ENCODE measurements at regions not wholly inside any gene's neighbourhood (a gene's known extent, or its start where the extent isn't known, plus 50 kb on each side); places are given as distances from the start of the nearest gene placed in this dataset.

- Mint-ChIP-seq H3K9me3 (ENCODE audit: unreplicated experiment) (peaks cover 5% of the 10 kb centered on the region), H3K27ac (ENCODE audit: unreplicated experiment) (no peak overlapping the region), H3K4me1 (ENCODE audit: low read depth, unreplicated experiment) (no peaks in the 10 kb centered on the region), H3K4me3 (ENCODE audit: unreplicated experiment) (no peak overlapping the region), H3K27me3 (ENCODE audit: low read depth, unreplicated experiment) (peaks cover 36% of the 10 kb centered on the region), H3K36me3 (ENCODE audit: low read depth, unreplicated experiment) (no peaks in the 10 kb centered on the region)
- Histone ChIP-seq H3K9me3 (ENCODE audit: insufficient read depth, low read depth, low read length) (peaks cover 3% of the 10 kb centered on the region), H3K36me3 (ENCODE audit: insufficient read depth, low read length) (no peaks in the 10 kb centered on the region), H4K20me1 (ENCODE audit: insufficient read depth, low read length) (no peaks in the 10 kb centered on the region), H3K27me3 (ENCODE audit: insufficient read depth, low read length) (no peaks in the 10 kb centered on the region), H2AFZ (ENCODE audit: low read depth, low read length) (no peak overlapping the region), H3K4me1 (ENCODE audit: insufficient read depth, low read length) (no peaks in the 10 kb centered on the region), H3K4me2 (ENCODE audit: low read length) (no peak overlapping the region), H3K9ac (ENCODE audit: low read length) (no peak overlapping the region), H3K4me3 (ENCODE audit: insufficient read depth, low read depth, low read length) (no peak overlapping the region), H3K79me2 (ENCODE audit: insufficient read depth, low read length) (no peaks in the 10 kb centered on the region), H3K27ac (ENCODE audit: low read depth, low read length) (no peak overlapping the region)
- DNase-seq (ENCODE audit: low read depth) = no peak
- TF ChIP-seq EZH2 (IDR thresholded peaks at IDR 0.05; ENCODE audit: insufficient read depth, low read length) (no peak), CTCF (IDR thresholded peaks at IDR 0.05; ENCODE audit: insufficient read depth, low read depth, low read length) (no peak)
- FAIRE-seq = no peak
These were observed 111.1 kb downstream of the FOXA2 start for GRCh38 chr20:22473293-22473692.

DNA sequence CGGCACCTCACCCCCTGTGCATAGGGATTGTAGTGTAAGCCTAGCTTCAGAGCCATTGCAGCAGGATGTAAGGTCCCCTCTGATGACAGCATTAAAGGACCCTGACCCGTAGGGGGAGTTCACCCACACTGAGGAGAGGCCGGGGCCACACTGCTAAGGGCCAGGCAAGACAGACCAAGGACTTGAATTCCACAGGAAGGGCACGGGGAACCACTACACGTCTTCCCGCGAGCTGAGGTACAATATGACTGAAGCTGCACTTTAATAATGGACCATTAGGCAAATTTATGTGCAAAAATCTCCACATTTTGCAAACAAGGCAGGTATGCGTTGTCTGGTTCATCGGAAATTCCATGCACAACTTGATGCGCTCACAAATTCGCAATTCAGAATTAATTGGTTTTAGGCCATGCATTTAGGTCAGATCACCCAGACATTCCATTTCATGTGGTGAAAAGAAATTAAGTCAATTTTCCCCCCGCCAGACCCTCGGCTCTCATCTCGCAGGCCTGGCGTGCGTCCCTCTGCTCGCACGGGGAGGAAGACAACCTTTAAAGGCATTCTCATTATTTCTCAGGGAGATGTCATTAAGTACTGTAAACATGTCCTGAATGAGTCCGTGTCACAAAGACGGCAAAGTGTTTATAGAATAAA, 111.8 kb downstream of the FOXA2 start:
- H4K20me1 ChIP-seq (ENCODE audit: insufficient read depth, low read length) = no peaks in the 10 kb centered on the region
- no peak overlapping the region for H3K4me3 Mint-ChIP-seq (ENCODE audit: unreplicated experiment)
- peaks cover 1% of the 10 kb centered on the region for H3K9me3 Mint-ChIP-seq (ENCODE audit: unreplicated experiment)
- H3K27me3 ChIP-seq (ENCODE audit: insufficient read depth, low read length) = no peaks in the 10 kb centered on the region
- no peak overlapping the region for H3K4me3 ChIP-seq (ENCODE audit: insufficient read depth, low read depth, low read length)
- H3K4me2 ChIP-seq (ENCODE audit: low read length) = no peak overlapping the region
- H3K36me3 ChIP-seq (ENCODE audit: insufficient read depth, low read length) = no peaks in the 10 kb centered on the region
- no peaks in the 10 kb centered on the region for H3K4me1 Mint-ChIP-seq (ENCODE audit: low read depth, unreplicated experiment)
- H3K27ac ChIP-seq (ENCODE audit: low read depth, low read length) = no peak overlapping the region
- TF ChIP-seq EZH2 (IDR thresholded peaks at IDR 0.05; ENCODE audit: insufficient read depth, low read length) (no peak), CTCF (IDR thresholded peaks at IDR 0.05; ENCODE audit: insufficient read depth, low read depth, low read length) (no peak)
- peaks cover 3% of the 10 kb centered on the region for H3K9me3 ChIP-seq (ENCODE audit: insufficient read depth, low read depth, low read length)
- H3K4me1 ChIP-seq (ENCODE audit: insufficient read depth, low read length) = no peaks in the 10 kb centered on the region
- no peak overlapping the region for H3K9ac ChIP-seq (ENCODE audit: low read length)
- H3K27ac Mint-ChIP-seq (ENCODE audit: unreplicated experiment) = no peak overlapping the region
- DNase-seq (ENCODE audit: low read depth) (no peak), FAIRE-seq (no peak)
- peaks cover 32% of the 10 kb centered on the region for H3K27me3 Mint-ChIP-seq (ENCODE audit: low read depth, unreplicated experiment)
- H2AFZ ChIP-seq (ENCODE audit: low read depth, low read length) = no peak overlapping the region
- no peaks in the 10 kb centered on the region for H3K36me3 Mint-ChIP-seq (ENCODE audit: low read depth, unreplicated experiment)
- no peaks in the 10 kb centered on the region for H3K79me2 ChIP-seq (ENCODE audit: insufficient read depth, low read length)

GRCh38 chr20:22471156-22471836, 113.1 kb downstream of the FOXA2 start:
- no peak overlapping the region for H2AFZ ChIP-seq (ENCODE audit: low read depth, low read length)
- DNase-seq (ENCODE audit: low read depth) (no peak), FAIRE-seq (no peak)
- Mint-ChIP-seq H3K4me1 (ENCODE audit: low read depth, unreplicated experiment) (no peaks in the 10 kb centered on the region), H3K36me3 (ENCODE audit: low read depth, unreplicated experiment) (no peaks in the 10 kb centered on the region), H3K9me3 (ENCODE audit: unreplicated experiment) (no peaks in the 10 kb centered on the region), H3K27ac (ENCODE audit: unreplicated experiment) (no peak overlapping the region), H3K27me3 (ENCODE audit: low read depth, unreplicated experiment) (peaks cover 36% of the 10 kb centered on the region), H3K4me3 (ENCODE audit: unreplicated experiment) (no peak overlapping the region)
- H3K27me3 ChIP-seq (ENCODE audit: insufficient read depth, low read length) = no peaks in the 10 kb centered on the region
- no peak for TF ChIP-seq CTCF (IDR thresholded peaks at IDR 0.05; ENCODE audit: insufficient read depth, low read depth, low read length)
- TF ChIP-seq EZH2 (IDR thresholded peaks at IDR 0.05; ENCODE audit: insufficient read depth, low read length) = no peak
- H4K20me1 ChIP-seq (ENCODE audit: insufficient read depth, low read length) = no peaks in the 10 kb centered on the region
- no peaks in the 10 kb centered on the region for H3K36me3 ChIP-seq (ENCODE audit: insufficient read depth, low read length)
- no peaks in the 10 kb centered on the region for H3K79me2 ChIP-seq (ENCODE audit: insufficient read depth, low read length)
- no peak overlapping the region for H3K27ac ChIP-seq (ENCODE audit: low read depth, low read length)
- H3K9ac ChIP-seq (ENCODE audit: low read length) = no peak overlapping the region
- H3K9me3 ChIP-seq (ENCODE audit: insufficient read depth, low read depth, low read length) = peaks cover 3% of the 10 kb centered on the region
- H3K4me3 ChIP-seq (ENCODE audit: insufficient read depth, low read depth, low read length) = no peak overlapping the region
- no peaks in the 10 kb centered on the region for H3K4me1 ChIP-seq (ENCODE audit: insufficient read depth, low read length)
- H3K4me2 ChIP-seq (ENCODE audit: low read length) = no peak overlapping the region

Measured in astrocyte (in vitro differentiated cells and primary cell).